Fibroblast of mammary gland (primary cell): ENCODE measurements at regions not wholly inside any gene's neighbourhood (a gene's known extent, or its start where the extent isn't known, plus 50 kb on each side); places are given as distances from the start of the nearest gene placed in this dataset.

ENCODE experiments used
- DNase-seq: peaks from one replicate; pipeline ENCODE4 v3.0.0-alpha.2; 2010; ENCODE audit warnings: low read depth
- H3K4me3 ChIP-seq: 2 replicates; pipeline ENCODE4 v1.5.1; 2011; ENCODE audit warnings: low read depth, mild to moderate bottlenecking, low read length, moderate library complexity; ENCODE audit not compliant: control insufficient read depth
- CTCF ChIP-seq: conservative IDR thresholded peaks from 2 replicates; pipeline ENCODE4 v1.5.1; 2011; ENCODE audit warnings: low read depth, low read length, inconsistent platforms; ENCODE audit not compliant: control insufficient read depth, insufficient read depth

DNA sequence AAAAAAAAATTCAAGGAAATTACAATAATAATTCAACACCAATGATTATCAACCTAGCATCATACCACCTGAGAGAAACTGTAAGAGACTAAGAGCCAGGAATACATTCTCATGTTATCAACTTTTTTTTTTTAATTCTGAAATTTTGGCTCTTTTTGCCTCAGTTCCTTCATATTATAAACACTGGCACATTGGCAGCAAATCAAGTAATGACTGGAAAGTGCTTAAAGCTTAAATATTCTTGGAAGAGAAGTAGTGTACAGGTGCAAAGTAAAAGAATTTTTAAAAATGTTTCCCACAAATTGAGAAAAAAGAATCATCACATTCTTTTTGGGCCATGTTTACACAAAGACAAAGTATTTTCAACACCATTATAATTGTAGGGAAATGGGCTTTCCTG is 296.9 kb upstream of the SOX5 start:
- no peak for TF ChIP-seq CTCF
- DNase-seq = no peak
- H3K4me3 ChIP-seq = no peak overlapping the region

DNA sequence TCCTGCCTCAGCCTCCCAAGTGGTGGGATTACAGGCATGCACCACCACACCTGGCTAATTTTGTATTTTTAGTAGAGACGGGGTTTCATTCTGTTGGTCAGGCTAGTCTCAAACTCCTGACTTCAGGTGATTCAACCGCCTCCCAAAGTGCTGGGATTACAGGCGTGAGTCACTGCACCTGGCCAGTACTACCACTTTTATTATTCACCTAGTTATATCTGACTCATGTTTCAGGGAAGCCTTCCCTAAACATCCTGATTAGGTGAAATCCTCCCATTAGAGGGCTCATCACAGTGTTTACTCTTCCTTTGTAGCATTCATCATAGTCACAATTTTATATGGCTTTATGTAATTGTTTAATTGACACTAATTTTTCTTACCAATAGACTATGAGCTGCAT is 295.3 kb upstream of the SOX5 start:
- DNase-seq = no peak
- no peak for TF ChIP-seq CTCF
- no peak overlapping the region for H3K4me3 ChIP-seq

DNA sequence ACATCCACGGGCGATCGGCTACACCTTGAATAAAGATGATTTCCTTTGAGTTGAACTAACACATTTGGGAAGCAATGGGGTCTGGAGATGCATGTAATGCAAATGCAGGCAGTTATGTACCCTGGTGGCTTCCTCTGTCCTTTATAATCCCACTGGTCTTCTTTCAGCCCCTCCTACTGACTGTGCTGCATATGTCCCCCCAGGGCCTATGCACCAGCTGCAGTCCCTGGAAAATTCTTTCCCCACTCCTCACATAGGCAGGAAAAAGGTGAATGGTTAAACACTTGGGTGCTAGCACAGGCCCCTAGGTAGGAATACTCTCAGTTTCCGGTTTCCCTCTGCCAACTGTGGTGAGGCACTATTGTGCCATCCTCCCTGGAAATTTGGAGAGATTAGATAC is 294.8 kb upstream of the SOX5 start:
- DNase-seq = no peak
- TF ChIP-seq CTCF = no peak
- H3K4me3 ChIP-seq = no peak overlapping the region

DNA sequence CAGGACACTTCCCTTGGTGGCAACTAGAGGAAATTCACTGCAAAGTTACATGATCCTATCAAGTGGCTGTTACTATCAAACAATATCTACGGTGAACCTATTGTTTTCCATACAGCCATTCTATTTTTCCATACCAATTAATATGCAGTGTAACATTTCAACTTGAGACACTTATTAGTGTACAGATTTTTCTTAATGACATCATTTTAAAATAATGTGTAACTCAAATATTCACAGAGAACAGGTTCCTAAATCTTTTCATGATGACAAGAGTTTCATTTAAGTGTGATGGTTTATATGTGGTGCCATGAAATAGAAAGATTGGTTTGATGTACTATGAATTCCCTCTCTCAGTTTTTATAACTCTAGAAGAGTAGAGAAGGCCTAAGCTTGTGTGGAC is 291.2 kb upstream of the SOX5 start:
- H3K4me3 ChIP-seq = no peak overlapping the region
- TF ChIP-seq CTCF = no peak
- DNase-seq = no peak

DNA sequence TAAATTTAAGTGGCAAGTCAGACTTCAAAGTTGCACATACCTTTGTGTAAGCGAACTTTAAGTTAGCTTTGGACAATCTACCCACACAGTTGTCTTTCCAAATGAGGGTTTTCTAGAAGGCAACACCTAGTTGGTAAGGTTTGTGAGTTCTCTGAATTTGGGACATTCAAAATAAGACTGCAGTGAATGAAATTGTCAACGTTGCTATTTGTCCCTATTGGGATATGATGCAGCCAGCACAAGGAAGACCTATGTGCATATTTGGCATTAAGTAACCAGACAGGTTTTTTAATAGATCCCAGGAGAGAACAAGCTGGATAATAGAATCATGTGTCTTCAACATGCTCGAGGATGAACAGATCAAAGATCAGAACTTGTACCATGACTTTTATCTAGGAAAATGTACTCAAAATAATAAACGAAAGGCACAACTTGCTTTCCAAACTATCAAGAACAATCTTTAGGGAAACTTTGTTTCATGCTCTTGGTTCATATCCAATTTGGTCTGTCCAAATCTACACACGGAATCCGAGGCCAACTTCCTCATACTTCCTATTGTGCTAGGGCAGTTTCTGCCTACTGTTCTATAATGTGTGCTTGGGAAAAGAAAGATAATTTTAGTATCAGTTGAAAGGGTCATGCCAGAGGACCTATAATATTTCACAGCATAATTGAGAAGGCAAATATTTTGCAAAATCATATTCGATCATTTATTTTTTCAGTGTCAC is 284.2 kb upstream of the SOX5 start:
- no peak overlapping the region for H3K4me3 ChIP-seq
- no peak for TF ChIP-seq CTCF
- DNase-seq = no peak

DNA sequence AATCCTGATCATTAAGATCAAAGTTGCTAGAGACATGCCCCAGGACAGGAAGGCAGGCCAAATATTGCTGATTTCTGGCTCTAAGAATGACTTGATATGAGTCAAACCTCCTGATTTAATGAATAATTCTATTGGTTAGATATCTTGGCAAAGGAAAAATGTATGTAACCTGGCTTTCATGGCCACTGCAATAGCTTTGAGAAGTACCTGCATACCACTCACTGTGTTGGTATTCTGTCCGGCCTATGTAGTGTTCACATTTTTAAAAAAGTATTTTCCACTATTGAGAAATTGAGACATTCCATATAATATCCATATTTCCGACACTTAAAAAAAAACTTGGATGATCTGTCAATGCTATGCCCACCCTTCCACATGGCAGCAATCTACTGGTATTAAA is 283.1 kb upstream of the SOX5 start:
- DNase-seq = no peak
- no peak overlapping the region for H3K4me3 ChIP-seq
- no peak for TF ChIP-seq CTCF

GRCh38 chr12:24231298-24231697 is 281.8 kb upstream of the SOX5 start:
- no peak for TF ChIP-seq CTCF
- no peak overlapping the region for H3K4me3 ChIP-seq
- no peak for DNase-seq
